ENCODE measurements at regions not wholly inside any gene's neighbourhood (a gene's known extent, or its start where the extent isn't known, plus 50 kb on each side); places are given as distances from the start of the nearest gene placed in this dataset.

- H3K79me2 ChIP-seq (ENCODE audit: control insufficient read depth, insufficient read depth, low read length): no peaks in the 10 kb centered on the region
- no peaks in the 10 kb centered on the region for H3K4me1 ChIP-seq (ENCODE audit: control insufficient read depth, extremely low read depth, insufficient read depth, low read length)
- no peak overlapping the region for H3K4me2 ChIP-seq (ENCODE audit: insufficient read depth, low read length)
- H3K27ac ChIP-seq (ENCODE audit: insufficient read depth, low read depth, low read length): no peak overlapping the region
- H3K36me3 ChIP-seq (ENCODE audit: control insufficient read depth in 2 of 2, extremely low read depth in 1 of 2, insufficient read depth in 2 of 2, low read length in 2 of 2): no peaks in the 10 kb centered on the region
- H3K4me3 ChIP-seq (replicated peaks in 1 of 3; ENCODE audit: insufficient read depth in 1 of 3, low read depth in 1 of 3, low read length in 3 of 3): no peak overlapping the region
- POLR2A ChIA-PET: no interaction called here
- H2AFZ ChIP-seq (ENCODE audit: low read depth, low read length): no peak overlapping the region
- no peaks in the 10 kb centered on the region for H3K9me1 ChIP-seq (replicated peaks; ENCODE audit: control insufficient read depth, extremely low read depth, insufficient read depth, low read length)
- BruUV-seq (replicated peaks): no TSS peak
- no peaks in the 10 kb centered on the region for H4K20me1 ChIP-seq (replicated peaks; ENCODE audit: control insufficient read depth, extremely low read depth, insufficient read depth, low read length)
- H3K27me3 ChIP-seq (ENCODE audit: control insufficient read depth in 2 of 2, insufficient read depth in 2 of 2, low read length in 2 of 2): peaks cover 0 to 2% of the 10 kb centered on the region in 2 experiments
- CTCF ChIA-PET: interaction anchor here (1.5 kb wide), 1 partner anchor 759 kb away, joined by 3 read pairs; no protein-coding TSS in a partner anchor
- no peaks in the 10 kb centered on the region for H3K9me3 ChIP-seq (replicated peaks; ENCODE audit: control insufficient read depth, insufficient read depth, low read length)
- DNase-seq (ENCODE audit: low read depth, low spot score) (no peak), FAIRE-seq (no peak)
- dilution Hi-C loops (cut with MboI; ENCODE audit: extremely low pct_ligation_motif_present, low sequenced_read_pairs) (no loop called here), intact Hi-C loops (cut with micrococcal nuclease) (no loop called here)
- H3K9ac ChIP-seq (replicated peaks; ENCODE audit: extremely low read depth, insufficient read depth, low read length): no peak overlapping the region
- TF ChIP-seq MAX (IDR thresholded peaks at IDR 0.05; ENCODE audit: insufficient read depth, insufficient read length): no peak
- no peak for TF ChIP-seq POLR2A (IDR thresholded peaks at IDR 0.05; ENCODE audit: low read depth, low read length)
- TF ChIP-seq JUN (IDR thresholded peaks at IDR 0.05; ENCODE audit: borderline replicate concordance, insufficient read depth, insufficient read length, low read depth): no peak
- no peak for TF ChIP-seq GATA2 (IDR thresholded peaks at IDR 0.05; ENCODE audit: insufficient read depth, insufficient read length, low read depth, low read length)
- no peak for TF ChIP-seq CTCF (IDR thresholded peaks at IDR 0.05; ENCODE audit: extremely low read depth in 1 of 2, insufficient read depth in 1 of 2, low read depth in 1 of 2, low read length in 2 of 2)
- no peak for TF ChIP-seq FOS (IDR thresholded peaks at IDR 0.05; ENCODE audit: borderline replicate concordance, insufficient read depth, low read length)
- no peak for TF ChIP-seq MYC (IDR thresholded peaks at IDR 0.05; ENCODE audit: low read depth, low read length)
- no peak for TF ChIP-seq POLR2AphosphoS5 (IDR thresholded peaks at IDR 0.05; ENCODE audit: insufficient read depth, low read depth, low read length)
- no peak for TF ChIP-seq EZH2 (IDR thresholded peaks at IDR 0.05; ENCODE audit: borderline replicate concordance, low read depth, low read length, severe bottlenecking)
Measured at GRCh38 chr9:126166866-126167265, 159.8 kb upstream of the MVB12B start.

Data from endothelial cell of umbilical vein (primary cell).